Heart left ventricle (tissue), 16 donors: ENCODE measurements at regions not wholly inside any gene's neighbourhood (a gene's known extent, or its start where the extent isn't known, plus 50 kb on each side); places are given as distances from the start of the nearest gene placed in this dataset.

Experiments used
- ATAC-seq, 4 donors: fragments of 200-7000 bp; cut with Tn5 transposase; one replicate each; pipeline ENCODE4 v1.9.1; 2020 to 2022; ENCODE audit warnings: moderate library complexity in 4 of 4, mild to moderate bottlenecking in 3 of 4, moderate number of reproducible peaks in 1 of 4
- DNase-seq, 5 donors: peaks; one replicate each; pipeline ENCODE4 v3.0.0-alpha.2; 2020
- H3K27ac ChIP-seq, 12 donors: fragments of 200-600 bp; sonication (generic) in 4 of 12; one replicate each; pipeline versions ENCODE4 v1.5.0 to v1.8.0; 2016 to 2022; ENCODE audit warnings: mild to moderate bottlenecking in 2 of 12
- H3K27me3 ChIP-seq, 9 donors: fragments of 200-600 bp; sonication (generic) in 2 of 9; one replicate each; pipeline versions ENCODE4 v1.5.1 to v1.8.0; 2016 to 2022; ENCODE audit warnings: mild to moderate bottlenecking in 3 of 9
- H3K36me3 ChIP-seq, 9 donors: fragments of 200-600 bp; sonication (generic) in 2 of 9; one replicate each; pipeline versions ENCODE4 v1.5.0 to v1.8.0; 2018 to 2022; ENCODE audit warnings: mild to moderate bottlenecking in 2 of 9
- H3K4me1 ChIP-seq, 12 donors: fragments of 200-600 bp; sonication (generic) in 4 of 12; one replicate each; pipeline versions ENCODE4 v1.5.0 to v1.8.0; 2016 to 2022; ENCODE audit warnings: mild to moderate bottlenecking in 3 of 12
- H3K4me3 ChIP-seq, 12 donors: fragments of 200-600 bp; sonication (generic) in 4 of 12; one replicate each; pipeline versions ENCODE4 v1.5.0 to v1.8.0; 2017 to 2022; ENCODE audit warnings: mild to moderate bottlenecking in 9 of 12, moderate library complexity in 4 of 12
- H3K9me3 ChIP-seq, 12 donors: fragments of 200-600 bp; sonication (generic) in 4 of 12; one replicate each; pipeline versions ENCODE4 v1.5.0 to v1.8.0; 2016 to 2022; ENCODE audit warnings: mild to moderate bottlenecking in 1 of 12
- CTCF ChIP-seq, 12 donors: fragments of 200-600 bp; sonication (generic) in 4 of 12; IDR thresholded peaks; one replicate each; pipeline versions ENCODE4 v1.5.0 to v1.8.0; 2018 to 2022; ENCODE audit warnings: antibody characterized with exemption in 12 of 12, mild to moderate bottlenecking in 5 of 12
- POLR2A ChIP-seq, 2 donors: fragments of 450-650 bp; IDR thresholded peaks; one replicate each; pipeline ENCODE4 v1.6.1; 2017; ENCODE audit warnings: antibody characterized with exemption in 2 of 2, mild to moderate bottlenecking in 2 of 2, moderate library complexity in 2 of 2
- WGBS, 4 donors: extraction: QIAGEN DNeasy Blood & Tissue Kit in 2 of 4; methylation state at CpG; one replicate each; pipeline versions ENCODE4 v1.1.5 to v1.1.7; 2013 to 2018; 5-methylcytosine and 5-hydroxymethylcytosine counted together
- intact Hi-C, 10 donors: fragments of 100-400 bp; cut with DNase I; formaldehyde crosslinking; loops; one replicate each; pipeline versions ENCODE4 v1.11.1 to v1.14.2; 2022
- donor health status: ischemic (EF 13 %, LVEDD 7.1; RV severe dilation, severe dysfunction).
- donor health status: healthy with polysubstance abuse.
- donor health status: DM: no; HTN: yes; CAD: no.
- donor health status: DM: no; HTN: no; CAD: no.
- donor health status: ischemic (EF 25% LVEDD 6.9; RV normal size, moderate dysfunction).
- donor health status: ischemic (EF 25% LVEDD 5.7; RV mildly dilated, moderate dysfunction).
- donor health status: healthy.
- donor health status: DM: yes; HTN: yes; CAD: no.
- donor health status: ischemic (EF 35%, LVEDD 5.7; RV mildly dilated, moderate dysfunction).
- donor health status: nonischemic (EF 11% LVEDD 7.7; RV severe dilation, severe dysfunction).
- donor health status: DM: yes; HTN: yes; CAD: no.
- donor health status: PGD.
- donor health status: ischemic (EF 29% LVEDD 5.4; RV normal size, mild dysfunction).
- donor health status: nonischemic (EF 23%, LVEDD 6.1; RV moderate dilation, normal function).

- TF ChIP-seq POLR2A (IDR thresholded peaks at IDR 0.05), result no peak
- TF ChIP-seq CTCF (IDR thresholded peaks at IDR 0.05), result no peak
- Histone ChIP-seq H3K4me1 (peaks cover 0 to 4% (median 0%) of the 10 kb centered on the region in 12 donors), H3K4me3 (no peak overlapping the region), H3K27ac (no peak overlapping the region), H3K27me3 (no peaks in the 10 kb centered on the region), H3K36me3 (no peaks in the 10 kb centered on the region), H3K9me3 (no peaks in the 10 kb centered on the region)
- ATAC-seq (no peak), DNase-seq (no peak)
- 68 to 73% (median 70%) methylated on average over 2 of the region's 2 CpGs for WGBS, 4 donors
- intact Hi-C loops, result no loop called here
Observed at GRCh38 chr2:5905661-5906060, 213.5 kb downstream of the SOX11 start.

DNA sequence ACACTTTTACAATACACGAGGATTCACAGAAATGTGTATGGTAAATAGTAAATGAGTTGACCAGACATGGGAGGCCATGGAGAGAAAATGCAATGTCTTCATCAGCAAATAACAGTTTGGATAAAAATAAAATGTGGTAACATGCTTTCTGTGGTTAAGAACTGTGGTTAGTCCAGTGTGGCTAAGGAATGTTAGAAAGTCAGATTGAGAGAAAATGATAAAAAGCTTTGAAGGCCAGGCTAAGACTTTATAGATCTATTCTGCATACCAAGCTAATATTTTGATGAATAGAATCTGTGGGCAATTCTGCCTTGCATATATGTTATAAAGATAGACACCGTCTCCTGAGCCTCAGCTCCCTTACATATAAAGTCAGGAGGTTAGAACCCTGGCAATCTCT, 215.9 kb downstream of the SOX11 start:
- Histone ChIP-seq H3K27ac (no peak overlapping the region), H3K9me3 (no peaks in the 10 kb centered on the region), H3K4me3 (no peak overlapping the region), H3K4me1 (peaks cover 0 to 4% (median 0%) of the 10 kb centered on the region in 12 donors), H3K27me3 (no peaks in the 10 kb centered on the region), H3K36me3 (no peaks in the 10 kb centered on the region)
- 95 to 98% (median 97%) methylated on average over 2 of the region's 2 CpGs for WGBS, 4 donors
- ATAC-seq (no peak), DNase-seq (no peak)
- intact Hi-C loops, result no loop called here
- TF ChIP-seq POLR2A (IDR thresholded peaks at IDR 0.05) (no peak), CTCF (IDR thresholded peaks at IDR 0.05) (no peak)

DNA sequence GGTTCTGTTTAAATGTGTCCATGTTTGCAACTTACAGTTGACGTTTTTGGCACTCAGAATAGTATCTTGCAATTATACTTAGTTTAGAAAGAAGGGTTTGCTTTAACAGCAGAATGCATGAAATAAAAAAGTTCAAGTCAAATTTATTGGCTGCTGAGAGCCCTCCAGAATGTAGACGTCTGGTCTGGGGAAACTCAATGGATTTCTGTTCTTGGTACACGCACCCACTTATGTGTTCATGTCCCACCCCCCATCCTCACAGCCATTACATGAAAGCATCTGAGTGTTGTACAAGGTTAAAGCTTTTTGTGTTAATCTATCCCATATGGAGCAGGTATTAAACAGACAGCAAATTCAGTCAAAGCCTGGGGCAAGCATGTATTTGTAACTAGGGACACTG, 219.5 kb downstream of the SOX11 start:
- peaks cover 0 to 21% (median 7%) of the 10 kb centered on the region in 12 donors for H3K4me1 ChIP-seq
- H3K36me3 ChIP-seq, result no peaks in the 10 kb centered on the region
- H3K27ac ChIP-seq, result no peak overlapping the region
- DNase-seq, result no peak
- ATAC-seq, result no peak
- TF ChIP-seq POLR2A (IDR thresholded peaks at IDR 0.05), result no peak
- no peak for TF ChIP-seq CTCF (IDR thresholded peaks at IDR 0.05)
- H3K27me3 ChIP-seq, result no peaks in the 10 kb centered on the region
- WGBS, 4 donors, result 69 to 81% (median 75%) methylated on average over 3 of the region's 3 CpGs
- H3K9me3 ChIP-seq, result no peaks in the 10 kb centered on the region
- no peak overlapping the region for H3K4me3 ChIP-seq
- intact Hi-C loops, result loop anchor here in 5 of 10 donors (10.0 kb wide), 3 partner anchors 187 to 917 kb away; partner anchors contain the start of gene SOX11 (in 3 of the 5)

- H3K36me3 ChIP-seq, result no peaks in the 10 kb centered on the region
- no peak for TF ChIP-seq CTCF (IDR thresholded peaks at IDR 0.05)
- no peak for TF ChIP-seq POLR2A (IDR thresholded peaks at IDR 0.05)
- H3K4me3 ChIP-seq, result no peak overlapping the region
- ATAC-seq (no peak), DNase-seq (no peak)
- intact Hi-C loops, result loop anchor here in 5 of 10 donors (2.0 to 10.0 kb wide), 4 partner anchors 189 to 919 kb away; partner anchors contain the start of gene SOX11 (in 4 of the 5)
- no peaks in the 10 kb centered on the region for H3K27me3 ChIP-seq
- 59 to 68% (median 60%) methylated on average over 9 of the region's 9 CpGs for WGBS, 4 donors
- H3K27ac ChIP-seq, result peak overlapping the region in 8 of 12 donors; percentile 67 to 90 (median 80)
- peaks cover 0 to 9% (median 2%) of the 10 kb centered on the region in 12 donors for H3K9me3 ChIP-seq
- peaks cover 0 to 21% (median 7%) of the 10 kb centered on the region in 12 donors for H3K4me1 ChIP-seq
Observed at GRCh38 chr2:5913711-5914395, 221.7 kb downstream of the SOX11 start.
